ENCODE measurements at regions not wholly inside any gene's neighbourhood (a gene's known extent, or its start where the extent isn't known, plus 50 kb on each side); places are given as distances from the start of the nearest gene placed in this dataset.
"Not testable (repeated sequence)": the region's sequence is repeated elsewhere in the genome, so short reads cannot be mapped to it uniquely, and the experiment has no call there.

DNA sequence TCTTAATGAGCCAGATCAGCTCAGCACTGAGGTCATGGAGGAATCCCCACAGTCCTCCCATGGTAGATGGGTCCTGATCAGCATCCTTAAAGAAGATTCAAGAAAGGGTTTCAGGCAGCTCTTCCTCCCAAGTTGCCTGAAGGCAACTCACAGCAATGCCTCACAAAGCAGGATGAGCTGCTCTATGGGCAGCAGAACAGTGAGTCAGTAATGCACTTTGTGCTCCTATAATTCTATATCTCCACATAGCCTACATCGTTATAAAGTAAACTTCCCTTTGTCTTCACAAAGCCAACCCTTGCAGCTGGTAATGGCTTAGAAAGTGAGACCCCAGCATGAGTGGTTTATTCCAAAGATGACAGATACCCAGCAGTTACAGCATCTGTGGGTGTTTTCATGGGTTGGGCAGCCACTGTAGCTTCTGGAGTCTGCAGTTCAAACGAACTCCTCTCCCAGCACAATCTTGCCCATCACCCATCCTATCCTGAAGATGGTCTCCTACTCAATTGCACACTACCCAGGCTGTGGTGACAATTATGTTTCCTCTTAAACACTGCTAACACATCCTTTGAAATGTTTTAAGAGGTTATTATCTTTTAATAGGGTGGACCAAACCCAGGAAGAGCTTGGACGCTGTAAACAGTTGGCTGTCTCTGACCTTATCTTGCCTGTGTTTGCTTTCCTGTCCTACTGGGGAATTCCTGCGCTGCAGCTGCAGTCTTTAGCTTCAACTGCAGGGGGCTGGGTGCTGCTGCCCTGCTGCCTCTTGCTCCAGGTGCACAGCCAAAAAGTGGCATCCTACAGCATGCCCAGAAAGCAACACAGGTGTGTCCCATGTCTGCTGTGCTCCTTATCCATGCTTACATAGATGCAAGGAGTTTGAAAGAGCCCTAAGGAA, 286.9 kb downstream of the ANAPC1 start:
- not testable (repeated sequence) for FAIRE-seq

DNA sequence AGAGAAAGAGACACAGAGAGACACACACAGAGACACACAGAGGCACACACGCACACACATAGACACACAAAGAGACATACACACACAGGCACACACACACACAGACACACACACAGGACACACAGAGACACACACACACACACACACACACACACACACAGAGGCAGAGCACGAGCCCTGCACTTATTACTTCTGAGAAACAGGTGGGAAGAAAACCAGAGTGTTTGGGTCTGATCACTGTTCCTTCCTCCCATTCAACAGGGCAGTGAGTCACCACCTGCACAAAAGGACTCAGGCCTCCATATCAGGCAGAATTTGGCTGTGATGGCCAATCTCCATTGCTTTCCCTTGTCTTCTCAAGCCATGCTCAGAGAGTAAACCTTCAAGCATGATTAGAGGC, 285.0 kb downstream of the ANAPC1 start:
- FAIRE-seq, result not testable (repeated sequence)

DNA sequence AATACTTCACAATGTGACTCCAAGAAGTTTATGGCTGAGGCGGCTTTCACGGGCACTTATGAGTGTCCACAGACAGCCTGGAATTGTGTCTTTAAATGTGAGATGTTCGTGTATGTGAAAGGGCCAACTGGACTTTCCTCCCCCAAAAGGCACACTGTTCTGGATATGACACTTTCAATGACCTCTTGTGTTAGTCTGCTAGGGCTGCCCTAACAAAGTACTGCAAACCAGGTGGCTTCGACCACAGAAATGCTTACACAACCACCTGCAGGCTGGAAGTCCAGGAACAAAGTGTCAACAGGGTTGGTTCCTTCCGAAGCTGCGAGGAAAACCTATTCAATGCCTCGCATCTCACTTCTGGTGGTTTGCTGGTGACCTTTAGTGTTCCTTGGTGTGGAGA, 281.7 kb downstream of the ANAPC1 start:
- FAIRE-seq, result not testable (repeated sequence)

DNA sequence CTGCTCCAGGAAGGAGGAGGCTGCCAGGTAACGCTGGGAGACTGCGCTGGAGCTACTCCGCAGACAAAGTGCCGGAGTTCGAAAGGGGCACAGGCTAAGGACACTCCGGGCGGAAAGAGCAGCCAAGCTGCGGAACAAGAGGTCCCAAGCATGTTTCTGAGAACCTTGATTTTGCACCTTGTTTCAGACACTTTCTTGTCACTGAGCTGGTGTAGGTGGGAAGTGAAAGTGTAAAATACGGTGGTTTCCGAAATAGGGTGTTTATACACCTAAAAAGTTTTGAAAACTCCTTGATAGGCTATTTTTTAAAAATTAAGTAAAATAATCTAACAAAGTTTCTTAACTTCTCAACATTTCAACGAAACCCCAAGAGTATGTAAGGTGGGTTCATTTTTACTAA, 278.2 kb downstream of the ANAPC1 start:
- not testable (repeated sequence) for FAIRE-seq

DNA sequence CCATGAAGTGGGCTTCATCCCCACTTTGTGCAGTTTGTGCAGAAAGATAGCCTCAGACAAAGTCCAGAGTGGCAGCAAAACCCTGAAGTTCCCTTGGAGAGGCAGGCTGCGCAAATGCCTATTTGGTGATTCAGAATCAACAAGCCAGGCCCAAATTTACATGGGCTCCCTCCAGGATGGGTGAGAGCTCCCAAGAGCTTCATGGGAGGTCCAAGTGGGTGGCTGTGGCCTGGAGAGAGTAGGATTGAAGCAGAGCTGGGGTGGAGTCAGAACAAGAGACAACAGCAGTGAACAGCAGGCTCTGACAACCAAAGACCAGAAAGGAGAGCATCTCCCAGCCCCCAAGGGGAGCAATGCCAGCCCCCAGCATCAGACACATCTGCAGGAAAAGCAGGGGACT, 277.4 kb downstream of the ANAPC1 start:
- FAIRE-seq, result not testable (repeated sequence)

DNA sequence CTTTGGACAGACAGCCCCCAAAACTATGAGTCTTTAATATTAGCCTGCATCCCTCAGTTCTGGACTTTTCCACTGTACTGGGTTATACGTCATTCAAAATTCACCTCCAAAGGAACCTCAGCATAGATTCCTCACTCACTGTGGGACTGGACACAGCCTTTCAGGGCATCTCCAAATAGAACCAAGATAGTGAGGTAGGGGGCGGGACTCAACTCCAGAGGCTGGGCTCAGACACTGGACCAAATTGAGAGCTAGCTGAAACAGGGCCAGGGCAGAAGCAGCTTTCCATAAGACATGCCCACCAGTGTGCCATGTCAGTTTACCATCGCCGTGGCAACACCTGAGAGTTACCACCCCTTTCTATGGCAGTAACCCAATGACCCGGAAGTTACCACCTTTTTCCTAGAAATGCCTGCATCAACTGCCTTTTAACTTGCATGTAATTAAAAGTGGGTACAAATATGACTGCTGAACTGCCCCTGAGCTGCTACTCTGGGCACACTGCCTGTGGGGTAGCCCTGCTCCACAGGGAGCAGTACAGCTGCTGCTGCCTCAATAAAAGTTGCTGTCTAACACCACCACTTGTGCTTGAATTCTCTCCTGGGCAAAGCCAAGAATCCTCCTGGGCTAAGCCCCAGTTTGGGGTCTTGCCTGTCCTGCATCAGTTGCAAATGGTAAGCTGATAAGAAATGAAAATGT, 274.7 kb downstream of the ANAPC1 start:
- not testable (repeated sequence) for FAIRE-seq

DNA sequence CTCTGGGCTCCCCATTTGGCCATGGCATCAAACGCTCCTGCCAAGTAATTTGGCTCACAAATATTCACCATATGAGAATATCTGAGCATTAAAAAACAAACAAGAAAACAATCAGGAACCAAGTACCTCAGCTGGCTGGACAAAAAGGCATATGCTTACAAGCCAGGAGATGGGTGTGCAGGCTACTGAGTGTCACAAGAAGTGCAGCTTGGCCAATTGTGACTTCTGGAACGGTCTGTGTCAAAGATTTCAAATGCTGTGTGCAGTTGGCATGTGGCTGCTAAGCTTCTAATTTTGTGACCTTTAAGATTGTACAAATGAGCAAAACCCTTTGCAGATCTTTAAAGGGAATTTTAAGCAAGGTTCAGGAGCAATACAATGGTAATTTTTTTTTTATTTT, 274.0 kb downstream of the ANAPC1 start:
- not testable (repeated sequence) for FAIRE-seq

DNA sequence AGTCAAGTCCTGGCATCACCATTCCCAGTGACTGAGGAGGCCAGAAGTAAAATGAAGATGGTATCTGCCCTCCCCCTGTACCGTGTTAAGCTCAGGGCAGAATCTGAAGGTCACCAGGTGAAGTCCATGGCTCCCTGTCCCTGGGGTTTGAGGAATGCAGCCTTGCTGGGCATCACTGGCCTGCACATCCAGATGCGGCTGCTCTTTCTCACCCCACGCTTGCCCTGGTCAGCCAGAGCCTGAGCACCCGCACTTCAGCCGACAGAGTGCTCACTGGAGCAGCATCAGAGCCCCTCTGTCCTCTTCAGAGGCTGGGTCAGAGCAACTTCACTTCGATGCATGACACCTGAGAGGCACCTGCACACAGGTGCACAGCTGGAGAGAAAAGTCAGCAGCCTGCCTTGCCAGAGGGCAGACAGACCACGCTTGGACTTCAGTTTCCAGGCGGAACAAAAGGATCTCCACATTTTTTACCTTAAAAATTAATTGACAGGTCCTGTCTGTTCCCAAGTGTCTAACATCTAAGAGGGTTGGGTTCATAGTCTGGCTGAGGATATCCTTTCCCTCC, 267.3 kb downstream of the ANAPC1 start:
- no peak for FAIRE-seq

DNA sequence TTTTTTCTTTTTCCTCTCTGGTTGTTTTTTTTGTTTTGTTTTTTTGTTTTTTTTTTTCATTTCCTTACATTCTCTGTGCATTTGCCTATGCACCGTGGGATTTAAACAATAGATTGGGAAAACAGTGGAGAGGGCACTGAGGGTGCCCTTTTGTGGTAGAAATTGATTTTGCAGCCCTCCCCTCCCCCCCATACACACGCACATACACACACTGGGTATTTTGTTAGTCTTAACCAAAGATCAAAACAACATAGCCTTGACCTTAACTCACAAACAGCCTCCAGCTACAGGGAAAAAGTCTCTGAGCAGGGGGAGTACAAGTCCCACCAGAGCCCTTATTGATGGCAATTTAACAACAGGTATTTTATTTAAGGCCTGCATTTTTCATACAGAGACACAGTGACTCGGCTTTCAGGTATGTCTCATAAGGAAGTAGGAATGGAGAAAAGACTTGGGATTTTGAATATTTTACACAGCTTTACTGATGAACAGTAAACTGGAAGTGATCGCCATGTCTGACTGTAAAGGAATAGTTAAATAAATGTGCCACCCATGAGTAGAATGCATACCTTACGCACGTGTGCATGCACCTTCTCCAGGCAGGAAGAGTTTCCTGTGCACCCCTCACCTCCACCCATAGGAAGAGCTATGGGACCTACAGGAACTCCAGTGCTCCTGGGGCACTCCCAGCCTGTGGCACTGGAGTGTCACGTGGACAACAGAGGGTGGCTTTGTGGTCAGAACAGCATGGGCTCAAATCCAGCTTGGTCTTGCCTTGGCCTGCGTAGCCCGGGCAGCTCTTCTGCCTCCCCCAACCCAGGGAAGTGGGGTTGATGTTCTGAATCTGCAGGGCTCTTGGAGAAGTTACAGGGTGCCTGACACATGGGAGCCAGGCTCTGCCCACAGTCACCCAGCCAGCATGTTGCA, 266.4 kb downstream of the ANAPC1 start:
- FAIRE-seq, result no peak

DNA sequence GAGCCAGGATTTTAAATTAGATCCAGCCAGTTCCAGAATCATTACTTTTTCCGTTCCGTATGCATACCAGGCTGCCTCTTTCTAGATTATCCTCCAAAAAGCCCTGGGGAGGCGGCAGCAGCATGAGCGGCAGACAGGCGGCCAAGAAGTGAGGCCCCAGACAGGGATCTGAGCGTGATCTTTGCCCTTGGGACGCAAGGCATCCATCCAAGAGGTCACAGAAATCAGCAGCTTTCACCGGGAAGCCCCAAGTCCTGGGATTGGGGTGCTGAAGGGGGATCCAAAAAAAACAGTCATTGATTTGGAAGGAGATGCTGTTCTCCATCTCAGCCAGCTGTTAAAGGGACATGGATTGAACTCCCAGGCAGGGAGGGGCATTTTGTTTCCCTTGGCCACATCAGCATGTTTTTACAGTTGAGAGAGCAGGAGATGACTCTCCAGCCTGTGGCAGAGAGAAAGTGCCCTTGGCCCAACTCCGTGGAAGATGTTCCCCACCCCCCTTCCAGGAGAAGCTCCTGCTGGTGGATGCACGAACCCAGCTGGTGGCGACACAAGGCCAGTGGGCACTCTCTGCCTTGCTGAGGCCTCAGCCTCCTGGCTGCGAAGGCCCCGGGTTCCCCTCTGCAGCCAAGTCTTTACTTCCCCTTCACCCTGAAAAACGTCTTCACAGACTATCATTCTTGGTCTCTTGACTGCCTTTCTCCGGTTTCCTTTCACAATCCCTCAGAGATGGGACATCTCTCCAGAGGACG, 265.6 kb downstream of the ANAPC1 start:
- FAIRE-seq, result no peak

DNA sequence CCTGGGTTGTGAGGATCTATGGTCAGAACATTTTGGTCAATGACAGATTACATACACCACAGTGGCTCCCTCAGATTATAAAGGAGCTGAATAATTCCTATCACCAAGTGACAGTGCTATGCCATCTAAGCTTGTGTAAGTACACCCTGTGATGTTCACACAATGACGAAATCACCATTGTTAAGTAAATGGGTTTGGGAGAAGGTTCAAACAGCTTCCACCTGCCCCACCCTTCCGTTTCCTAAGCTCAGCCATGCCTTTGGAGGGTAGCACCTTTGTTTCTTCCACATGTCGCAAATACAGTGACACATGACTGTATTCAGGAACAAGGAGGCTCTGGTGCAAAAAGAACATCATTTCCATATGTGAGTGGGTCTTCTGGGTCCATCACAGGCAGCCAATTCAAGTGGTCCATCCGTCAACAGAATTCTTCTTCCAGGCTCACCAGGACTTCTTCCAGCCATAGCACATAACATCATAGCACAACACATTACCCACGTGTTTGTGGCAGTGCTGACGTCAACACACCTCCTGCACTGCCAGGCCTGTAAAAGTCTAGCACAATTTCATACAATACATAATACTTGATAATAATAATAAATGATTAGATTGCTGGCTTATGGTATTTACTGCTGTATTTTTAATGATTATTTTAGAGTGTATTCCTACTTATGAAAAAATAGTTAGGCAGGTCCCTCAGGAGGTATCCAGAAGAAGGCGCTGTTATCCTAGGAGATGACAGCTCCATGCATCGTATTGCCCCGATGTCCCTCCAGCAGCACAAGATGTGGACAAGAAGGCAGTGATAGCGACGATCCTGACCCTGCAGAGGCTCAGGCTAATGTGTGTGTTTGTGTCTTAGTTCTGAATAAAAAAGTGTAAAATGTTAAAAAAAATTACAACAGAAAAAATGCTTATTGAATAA, 264.8 kb downstream of the ANAPC1 start:
- FAIRE-seq, result no peak

DNA sequence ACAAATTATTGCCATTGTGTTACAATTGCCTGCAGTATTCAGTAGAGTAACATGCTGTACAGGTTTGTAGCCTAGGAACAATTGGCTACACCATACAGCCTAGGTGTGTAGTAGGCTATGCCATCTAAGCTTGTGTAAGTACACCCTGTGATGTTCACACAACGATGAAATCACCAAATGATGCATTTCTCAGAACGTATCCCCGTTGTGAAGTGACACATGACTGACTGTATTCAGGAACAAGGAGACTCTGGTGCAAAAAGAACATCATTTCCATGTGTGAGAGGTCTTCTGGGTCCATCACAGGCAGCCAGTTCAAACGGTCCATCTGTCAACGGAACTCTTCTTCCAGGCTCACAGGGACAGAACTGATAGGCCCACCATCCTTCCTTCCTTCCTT, 263.7 kb downstream of the ANAPC1 start:
- no peak for FAIRE-seq

DNA sequence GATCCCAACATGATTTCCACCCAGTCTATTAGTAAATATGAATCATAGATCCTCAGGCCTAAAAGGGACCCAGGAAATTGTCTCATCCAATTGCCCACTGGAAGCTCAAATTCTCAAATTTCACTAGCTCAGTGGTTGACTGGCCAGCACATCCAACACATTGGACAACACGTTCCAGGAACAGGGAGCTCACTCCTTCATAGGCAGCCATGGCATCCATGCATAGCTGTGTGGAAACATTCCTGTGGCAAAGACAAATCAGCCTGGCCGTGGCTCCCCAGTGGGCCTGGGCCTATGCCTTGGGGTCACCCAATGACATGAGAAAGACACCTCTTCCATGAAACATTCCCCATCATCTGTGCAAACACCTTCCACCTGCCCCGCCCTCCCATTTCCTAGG, 261.1 kb downstream of the ANAPC1 start:
- FAIRE-seq, result no peak

DNA sequence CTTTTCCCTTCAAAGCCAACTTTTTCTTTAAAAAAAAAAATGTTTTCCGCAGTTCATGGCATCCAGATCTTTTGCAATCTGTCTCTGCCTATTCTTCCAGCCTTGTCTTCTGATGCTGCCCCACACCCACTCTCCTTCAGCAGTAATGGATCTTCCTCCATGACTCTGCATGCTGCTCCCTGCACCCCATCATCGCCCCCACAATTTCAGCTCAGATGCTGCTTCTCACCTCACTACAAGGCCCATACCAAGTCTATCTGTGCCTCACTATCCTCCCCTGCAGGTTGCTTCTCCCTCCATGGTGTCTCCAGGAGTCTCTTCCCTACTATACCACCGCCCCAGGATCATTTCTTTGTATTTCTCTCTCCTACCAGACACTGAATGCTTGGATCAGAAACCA, 260.6 kb downstream of the ANAPC1 start:
- no peak for FAIRE-seq

DNA sequence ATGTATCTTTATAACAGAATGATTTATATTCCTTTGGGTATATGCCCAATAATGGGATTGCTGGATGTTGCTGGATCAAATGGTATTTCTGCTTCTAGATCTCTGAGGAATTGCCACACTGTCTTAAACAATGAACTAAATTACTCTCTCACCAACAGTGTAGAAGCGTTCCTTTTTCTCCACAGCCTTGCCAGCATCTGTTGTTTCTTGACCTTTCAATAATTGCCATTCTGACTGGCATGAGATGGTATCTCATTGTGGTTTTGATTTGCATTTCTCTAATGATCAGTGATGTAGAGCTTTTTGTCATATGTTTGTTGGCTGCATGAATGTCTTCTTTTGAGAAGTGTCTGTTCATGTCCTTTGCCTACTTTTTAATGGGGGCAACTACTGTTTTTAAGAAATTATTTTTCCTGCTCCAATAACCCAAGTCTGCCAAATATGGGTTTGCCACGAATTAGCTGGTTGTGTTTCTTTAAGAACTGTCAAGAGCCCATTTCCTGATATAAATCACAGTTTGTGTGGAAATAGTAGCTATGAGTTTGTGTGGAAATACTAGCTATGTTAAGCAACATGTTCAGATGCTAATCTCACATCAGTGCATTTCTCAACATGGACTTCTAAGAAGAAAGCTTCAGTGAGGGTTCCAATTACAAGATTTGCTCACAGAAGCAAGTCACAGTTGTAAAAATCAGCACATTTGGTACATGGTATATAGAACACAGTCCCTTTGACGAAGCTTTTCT, 259.4 kb downstream of the ANAPC1 start:
- no peak for FAIRE-seq

DNA sequence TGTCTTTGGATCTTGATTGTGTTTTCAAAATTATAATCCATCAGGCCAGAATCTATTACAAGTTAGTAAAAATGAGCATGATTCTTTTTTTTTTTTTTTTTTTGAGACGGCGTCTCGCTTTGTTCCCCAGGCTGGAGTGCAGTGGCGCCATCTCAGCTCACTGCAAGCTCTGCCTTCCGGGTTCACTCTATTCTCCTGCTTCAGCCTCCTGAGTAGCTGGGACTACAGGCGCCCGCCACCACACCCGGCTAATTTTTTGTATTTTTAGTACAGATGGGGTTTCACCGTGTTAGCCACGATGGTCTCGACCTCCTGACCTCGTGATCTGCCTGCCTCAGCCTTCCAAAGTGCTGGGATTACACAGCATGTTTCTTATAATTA, 258.8 kb downstream of the ANAPC1 start:
- FAIRE-seq, result not testable (repeated sequence)

DNA sequence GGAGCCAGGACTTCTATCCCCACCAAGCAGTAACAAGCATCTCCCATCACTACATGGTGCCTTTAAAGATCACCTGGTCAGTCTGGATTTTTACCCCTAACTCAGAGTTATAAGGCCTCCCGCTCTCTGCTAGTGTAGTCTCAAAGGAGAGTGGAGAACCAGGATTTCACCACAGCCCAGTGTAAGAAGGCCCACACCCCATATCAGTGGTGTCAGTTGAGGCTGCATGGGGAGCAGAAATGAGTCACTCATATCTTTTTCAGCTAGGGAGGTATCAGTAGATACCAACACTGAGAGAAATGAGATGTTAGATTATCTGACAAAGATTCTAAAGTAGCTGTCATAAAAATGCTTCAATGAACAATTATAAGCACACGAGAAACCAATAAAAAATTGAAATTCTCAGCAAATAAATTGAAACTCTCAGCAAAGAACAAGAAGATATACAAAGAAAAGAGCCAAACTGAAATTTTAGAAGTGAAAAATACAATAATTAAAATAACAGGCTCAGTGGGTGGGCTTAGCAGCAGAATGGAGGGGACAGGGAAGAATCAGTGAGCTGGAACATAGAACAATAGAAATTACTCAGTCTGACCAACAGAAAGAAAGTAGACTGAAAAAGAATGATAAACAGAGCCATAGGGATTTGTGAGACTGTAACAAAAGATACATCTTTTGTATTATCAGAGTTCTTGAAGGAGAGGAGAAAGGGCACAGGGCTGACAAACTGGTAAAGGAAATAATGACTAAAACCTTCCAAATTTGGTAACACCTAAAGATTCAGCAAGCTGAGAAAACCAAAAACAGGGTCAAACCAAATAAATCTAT, 257.7 kb downstream of the ANAPC1 start:
- FAIRE-seq, result no peak

DNA sequence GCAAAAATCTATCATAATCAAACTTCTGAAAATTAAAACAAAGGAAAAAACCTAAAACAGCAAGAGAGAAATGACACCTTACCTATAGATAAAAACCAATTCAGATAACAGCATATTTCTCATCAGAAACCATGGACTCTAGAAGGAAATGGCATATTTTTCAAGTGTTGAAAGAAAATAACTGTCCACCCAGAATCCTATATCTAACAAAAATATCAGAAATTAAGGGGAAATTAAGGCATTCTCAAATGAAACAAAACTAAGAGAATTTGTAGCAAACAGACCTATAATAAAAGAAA, 257.2 kb downstream of the ANAPC1 start:
- FAIRE-seq, result no peak

DNA sequence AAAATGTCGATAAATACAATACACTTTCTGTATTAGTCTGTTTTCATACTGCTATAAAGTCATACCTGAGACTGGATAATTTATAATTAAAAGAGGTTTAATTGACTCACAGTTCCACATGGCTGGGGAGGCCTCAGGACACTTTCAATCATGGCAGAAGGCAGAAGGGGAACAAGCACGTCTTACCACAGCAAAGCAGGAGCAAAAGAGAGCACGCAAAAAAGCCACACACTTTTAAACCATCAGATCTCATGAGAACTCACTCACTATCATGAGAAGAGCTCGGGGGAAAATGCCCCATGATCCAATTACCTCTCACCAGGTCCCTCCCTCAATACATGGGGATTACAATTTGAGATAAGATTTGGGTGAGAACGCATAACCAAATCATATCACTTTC, 256.7 kb downstream of the ANAPC1 start:
- no peak for FAIRE-seq
